ENCODE measurements at regions not wholly inside any gene's neighbourhood (a gene's known extent, or its start where the extent isn't known, plus 50 kb on each side); places are given as distances from the start of the nearest gene placed in this dataset.

GRCh38 chr3:177760803-177761202 is 563.5 kb upstream of the TBL1XR1 start:
- no peaks in the 10 kb centered on the region for H3K36me3 ChIP-seq (ENCODE audit: insufficient read depth, low read length)
- H3K4me3 ChIP-seq (ENCODE audit: low read length) = no peak overlapping the region
- no peak overlapping the region for H3K4me2 ChIP-seq (ENCODE audit: low read length)
- H3K9ac ChIP-seq (ENCODE audit: low read length) = no peak overlapping the region
- H3K9me2 ChIP-seq (ENCODE audit: insufficient read depth, low read length) = no peaks in the 10 kb centered on the region
- no peak for TF ChIP-seq REST (IDR thresholded peaks at IDR 0.05; ENCODE audit: borderline replicate concordance)
- no peaks in the 10 kb centered on the region for H4K20me1 ChIP-seq (ENCODE audit: insufficient read depth)
- no peak overlapping the region for H3K27ac ChIP-seq (ENCODE audit: low read length)
- H3K27me3 ChIP-seq (ENCODE audit: insufficient read depth, low read depth, low read length) = no peaks in the 10 kb centered on the region
- no peaks in the 10 kb centered on the region for H3F3A ChIP-seq (ENCODE audit: insufficient read depth, low read length, poor library complexity, severe bottlenecking)
- no peaks in the 10 kb centered on the region for H3K79me2 ChIP-seq (replicated peaks; ENCODE audit: insufficient read depth, low read length)
- no peaks in the 10 kb centered on the region for H3K9me3 ChIP-seq (ENCODE audit: low read length)
- H2AFZ ChIP-seq (ENCODE audit: low read depth, low read length) = no peak overlapping the region

- H3K9me2 ChIP-seq (ENCODE audit: insufficient read depth, low read length) = no peaks in the 10 kb centered on the region
- no peaks in the 10 kb centered on the region for H3K36me3 ChIP-seq (ENCODE audit: insufficient read depth, low read length)
- H3K27ac ChIP-seq (ENCODE audit: low read length) = no peak overlapping the region
- H3K9me3 ChIP-seq (ENCODE audit: low read length) = no peaks in the 10 kb centered on the region
- H2AFZ ChIP-seq (ENCODE audit: low read depth, low read length) = no peak overlapping the region
- H3K79me2 ChIP-seq (replicated peaks; ENCODE audit: insufficient read depth, low read length) = no peaks in the 10 kb centered on the region
- no peaks in the 10 kb centered on the region for H4K20me1 ChIP-seq (ENCODE audit: insufficient read depth)
- H3K4me3 ChIP-seq (ENCODE audit: low read length) = no peak overlapping the region
- no peaks in the 10 kb centered on the region for H3K27me3 ChIP-seq (ENCODE audit: insufficient read depth, low read depth, low read length)
- no peak overlapping the region for H3K4me2 ChIP-seq (ENCODE audit: low read length)
- no peak overlapping the region for H3K9ac ChIP-seq (ENCODE audit: low read length)
- no peaks in the 10 kb centered on the region for H3F3A ChIP-seq (ENCODE audit: insufficient read depth, low read length, poor library complexity, severe bottlenecking)
- TF ChIP-seq EP300 (conservative IDR thresholded peaks at IDR 0.05; ENCODE audit: poor library complexity, severe bottlenecking) = no peak
- TF ChIP-seq REST (IDR thresholded peaks at IDR 0.05; ENCODE audit: borderline replicate concordance) = no peak
- no peak for TF ChIP-seq SMC3 (conservative IDR thresholded peaks at IDR 0.05; ENCODE audit: poor library complexity)
- no peak for TF ChIP-seq EZH2 (IDR thresholded peaks at IDR 0.05; ENCODE audit: borderline replicate concordance, insufficient read depth, low read length, poor library complexity, severe bottlenecking)
- TF ChIP-seq RAD21 (conservative IDR thresholded peaks at IDR 0.05) = no peak
- TF ChIP-seq POLR2AphosphoS5 (IDR thresholded peaks at IDR 0.05) = no peak
- no peak for TF ChIP-seq TAF1 (IDR thresholded peaks at IDR 0.05; ENCODE audit: low read depth)
- TF ChIP-seq CTCF (IDR thresholded peaks at IDR 0.05; ENCODE audit: poor library complexity, severe bottlenecking) = no peak
- no peak for TF ChIP-seq MXI1 (conservative IDR thresholded peaks at IDR 0.05; ENCODE audit: poor library complexity, severe bottlenecking)
These were observed 567.2 kb upstream of the TBL1XR1 start for GRCh38 chr3:177764377-177764912.

All from neural cell (in vitro differentiated cells).